PC-3 (cell line): ENCODE measurements at regions not wholly inside any gene's neighbourhood (a gene's known extent, or its start where the extent isn't known, plus 50 kb on each side); places are given as distances from the start of the nearest gene placed in this dataset.
A peak's percentile ranks its signal among the peaks of the same experiment; 100 is the strongest.
"Not testable (repeated sequence)": the region's sequence is repeated elsewhere in the genome, so short reads cannot be mapped to it uniquely, and the experiment has no call there.

Experiments used
- ATAC-seq: fragments of 200-7000 bp; cut with Tn5 transposase; 2 replicates; pipeline ENCODE4 v1.9.1; 2020; ENCODE audit warnings: mild to moderate bottlenecking, moderate library complexity
- BruUV-seq: library from RNA; stranded (reverse); fragments of 400-500 nt; replicated peaks from 2 replicates; lab custom pipeline; 2021; lab: Mats Ljungman, UMichigan
- CTCF ChIA-PET: fragments of 300-600 bp; sonication (Branson Sonifier 250); formaldehyde crosslinking; loops from one replicate; lab custom pipeline; 2022; ENCODE audit warnings: antibody characterized with exemption; lab: Charles Lee
- POLR2A ChIA-PET: fragments of 300-600 bp; sonication (Branson Sonifier 250); formaldehyde crosslinking; loops from one replicate; lab custom pipeline; 2022; ENCODE audit warnings: antibody characterized with exemption; ENCODE audit not compliant: unreplicated experiment; lab: Charles Lee
- DNase-seq: peaks from one replicate; pipeline ENCODE4 v3.0.0-alpha.2; 2015
- H2AFZ ChIP-seq: fragments of 300-600 bp; sonication (generic); 2 replicates; pipeline ENCODE4 v1.6.0; 2016; ENCODE audit warnings: antibody characterized with exemption, low read length
- H3F3A ChIP-seq: fragments of 300-600 bp; sonication (generic); one replicate; pipeline ENCODE4 v1.6.0; 2017; ENCODE audit warnings: antibody characterized with exemption, low read length, control low read depth, mild to moderate bottlenecking; ENCODE audit not compliant: unreplicated experiment
- H3K27ac ChIP-seq: fragments of 300-600 bp; sonication (generic); 2 replicates; pipeline ENCODE4 v1.5.1; 2016; ENCODE audit warnings: mild to moderate bottlenecking, low read length
- H3K27me3 ChIP-seq: fragments of 300-600 bp; sonication (generic); 2 replicates; pipeline ENCODE4 v1.6.1; 2016; ENCODE audit warnings: low read length, mixed read lengths
- H3K36me3 ChIP-seq: fragments of 300-600 bp; sonication (generic); 2 replicates; pipeline ENCODE4 v1.6.1; 2016; ENCODE audit warnings: low read depth, mixed run types, low read length, mixed read lengths
- H3K4me1 ChIP-seq: fragments of 300-600 bp; sonication (generic); 2 replicates; pipeline ENCODE4 v1.5.1; 2016; ENCODE audit warnings: low read length; ENCODE audit not compliant: insufficient read depth
- H3K4me2 ChIP-seq: fragments of 300-600 bp; sonication (generic); 2 replicates; pipeline ENCODE4 v1.6.0; 2016; ENCODE audit warnings: low read length
- H3K4me3 ChIP-seq: fragments of 300-600 bp; sonication (generic); 2 replicates; pipeline ENCODE4 v1.5.1; 2016; ENCODE audit warnings: mild to moderate bottlenecking, low read length, mixed read lengths
- H3K79me2 ChIP-seq: fragments of 300-600 bp; sonication (generic); 2 replicates; pipeline ENCODE4 v1.6.1; 2017; ENCODE audit warnings: low read length, mixed read lengths
- H3K9ac ChIP-seq: fragments of 300-600 bp; sonication (generic); 2 replicates; pipeline ENCODE4 v1.6.0; 2016; ENCODE audit warnings: mild to moderate bottlenecking, low read length
- H3K9me2 ChIP-seq: fragments of 300-600 bp; sonication (generic); replicated peaks from 2 replicates; pipeline ENCODE4 v1.6.1; 2016; ENCODE audit warnings: mixed run types, low read length, mixed read lengths
- H3K9me3 ChIP-seq: fragments of 300-600 bp; sonication (generic); 2 replicates; pipeline ENCODE4 v1.6.1; 2016; ENCODE audit warnings: low read length, mixed read lengths
- H4K20me1 ChIP-seq: fragments of 300-600 bp; sonication (generic); 2 replicates; pipeline ENCODE4 v1.6.1; 2016; ENCODE audit warnings: low read length, mixed read lengths
- CTCF ChIP-seq: fragments of 300-600 bp; sonication (generic); conservative IDR thresholded peaks from 2 replicates; pipeline ENCODE4 v1.5.1; 2017; ENCODE audit warnings: antibody characterized with exemption, low read depth, mild to moderate bottlenecking, low read length
- EZH2 ChIP-seq: fragments of 300-600 bp; sonication (generic); IDR thresholded peaks from one replicate; pipeline ENCODE4 v1.6.1; 2017; ENCODE audit warnings: antibody characterized with exemption, mild to moderate bottlenecking, low read length; ENCODE audit not compliant: unreplicated experiment
- EZH2phosphoT487 ChIP-seq: fragments of 300-600 bp; sonication (generic); IDR thresholded peaks from 2 replicates; pipeline ENCODE4 v1.6.1; 2018; ENCODE audit warnings: mild to moderate bottlenecking, antibody characterized with exemption, low read length, borderline replicate concordance
- intact Hi-C: fragments of 100-400 bp; cut with micrococcal nuclease; formaldehyde crosslinking; loops from 2 replicates; pipeline ENCODE4 v1.9.0; 2023

GRCh38 chr11:46178513-46178912, 57.3 kb upstream of the PHF21A start:
- H3F3A ChIP-seq: no peaks in the 10 kb centered on the region
- ChIA-PET POLR2A (no interaction called here), CTCF (no interaction called here)
- peaks cover 15% of the 10 kb centered on the region for H3K4me1 ChIP-seq
- intact Hi-C loops: no loop called here
- no peak overlapping the region for H3K27ac ChIP-seq
- H3K27me3 ChIP-seq: no peaks in the 10 kb centered on the region
- no peak overlapping the region for H2AFZ ChIP-seq
- BruUV-seq: no TSS peak
- H3K36me3 ChIP-seq: no peaks in the 10 kb centered on the region
- DNase-seq: no peak
- no peak for ATAC-seq
- H3K9ac ChIP-seq: no peak overlapping the region
- H3K9me2 ChIP-seq: no peaks in the 10 kb centered on the region
- TF ChIP-seq CTCF (no peak), EZH2 (no peak), EZH2phosphoT487 (no peak)
- no peaks in the 10 kb centered on the region for H3K9me3 ChIP-seq
- H3K79me2 ChIP-seq: no peaks in the 10 kb centered on the region
- H3K4me3 ChIP-seq: no peak overlapping the region
- no peak overlapping the region for H3K4me2 ChIP-seq
- H4K20me1 ChIP-seq: no peaks in the 10 kb centered on the region

- Histone ChIP-seq H3K9me2 (no peaks in the 10 kb centered on the region), H3K79me2 (no peaks in the 10 kb centered on the region), H3K27ac (no peak overlapping the region), H3F3A (no peaks in the 10 kb centered on the region), H3K36me3 (no peaks in the 10 kb centered on the region), H3K9ac (no peak overlapping the region), H3K4me1 (peaks cover 8% of the 10 kb centered on the region), H3K9me3 (no peaks in the 10 kb centered on the region), H3K4me3 (no peak overlapping the region), H4K20me1 (no peaks in the 10 kb centered on the region), H2AFZ (no peak overlapping the region), H3K4me2 (peak overlapping the region; percentile 28), H3K27me3 (no peaks in the 10 kb centered on the region)
- ATAC-seq (no peak; the same call in 1 of the 2 replicates), DNase-seq (peak; percentile 77)
- ChIA-PET POLR2A (no interaction called here), CTCF (no interaction called here)
- TF ChIP-seq CTCF (no peak), EZH2 (no peak), EZH2phosphoT487 (no peak)
- no TSS peak for BruUV-seq
- intact Hi-C loops: no loop called here
Measured at GRCh38 chr11:46176421-46176820, 55.2 kb upstream of the PHF21A start.

- peaks cover 8% of the 10 kb centered on the region for H3K4me1 ChIP-seq
- DNase-seq (no peak), ATAC-seq (no peak)
- no TSS peak for BruUV-seq
- H3K4me3 ChIP-seq: no peak overlapping the region
- ChIA-PET CTCF (no interaction called here), POLR2A (no interaction called here)
- H3F3A ChIP-seq: no peaks in the 10 kb centered on the region
- H3K9me2 ChIP-seq: no peaks in the 10 kb centered on the region
- TF ChIP-seq CTCF (no peak), EZH2 (no peak), EZH2phosphoT487 (no peak)
- H3K9ac ChIP-seq: no peak overlapping the region
- H2AFZ ChIP-seq: no peak overlapping the region
- H3K27me3 ChIP-seq: no peaks in the 10 kb centered on the region
- no peak overlapping the region for H3K4me2 ChIP-seq
- H3K36me3 ChIP-seq: no peaks in the 10 kb centered on the region
- H4K20me1 ChIP-seq: no peaks in the 10 kb centered on the region
- intact Hi-C loops: no loop called here
- no peaks in the 10 kb centered on the region for H3K79me2 ChIP-seq
- no peaks in the 10 kb centered on the region for H3K9me3 ChIP-seq
- H3K27ac ChIP-seq: no peak overlapping the region
Measured at GRCh38 chr11:46175401-46176002, 54.2 kb upstream of the PHF21A start.

GRCh38 chr11:46171693-46172092, 50.4 kb upstream of the PHF21A start:
- H3K4me3 ChIP-seq, H3K9me2 ChIP-seq, H3K27ac ChIP-seq, DNase-seq, H3K9ac ChIP-seq, H3F3A ChIP-seq, ATAC-seq, H3K4me1 ChIP-seq, H3K36me3 ChIP-seq, intact Hi-C loops, H2AFZ ChIP-seq, H3K79me2 ChIP-seq, POLR2A ChIA-PET, H3K4me2 ChIP-seq, H3K9me3 ChIP-seq, BruUV-seq, H4K20me1 ChIP-seq, H3K27me3 ChIP-seq, CTCF ChIA-PET: not testable (repeated sequence)
